H1 (cell line): ENCODE measurements at regions not wholly inside any gene's neighbourhood (a gene's known extent, or its start where the extent isn't known, plus 50 kb on each side); places are given as distances from the start of the nearest gene placed in this dataset.

Source experiments
- CTCF ChIA-PET: fragments of 300-600 bp; sonication (Branson Sonifier 250); formaldehyde crosslinking; loops from one replicate; lab custom pipeline; 2021; ENCODE audit not compliant: partially characterized antibody; lab: Charles Lee
- POLR2A ChIA-PET: fragments of 300-600 bp; sonication (Branson Sonifier 250); formaldehyde crosslinking; loops from one replicate; lab custom pipeline; 2021; ENCODE audit warnings: inconsistent platforms; ENCODE audit not compliant: partially characterized antibody; lab: Charles Lee
- DNase-seq, 2 experiments: peaks; one replicate each; pipeline versions ENCODE4 v3.0.0 to v3.0.0-alpha.2; 2010 to 2022; ENCODE audit warnings: low spot score in 2 of 2, low read depth in 1 of 2, mixed read lengths in 1 of 2
- FAIRE-seq: peaks from 2 replicates; lab custom pipeline; 2011; peaks lifted over from hg19 to GRCh38; lab: Jason Lieb, UNC
- H2AFZ ChIP-seq: 2 replicates; pipeline ENCODE4 v1.8.1; 2012; ENCODE audit warnings: low read length, inconsistent platforms
- H2AK5ac ChIP-seq: 2 replicates; pipeline ENCODE4 v1.6.1; 2013; ENCODE audit warnings: low read depth, low read length
- H2BK120ac ChIP-seq: replicated peaks from 2 replicates; pipeline ENCODE3; 2013; ENCODE audit warnings: low read depth, low read length, inconsistent platforms
- H2BK12ac ChIP-seq: 2 replicates; pipeline ENCODE4 v1.6.1; 2013; ENCODE audit warnings: low read depth, low read length
- H2BK15ac ChIP-seq: 2 replicates; pipeline ENCODE4 v1.6.1; 2013; ENCODE audit warnings: low read length
- H2BK20ac ChIP-seq: 2 replicates; pipeline ENCODE4 v1.6.1; 2013; ENCODE audit warnings: low read length
- H2BK5ac ChIP-seq: 2 replicates; pipeline ENCODE4 v1.6.1; 2013; ENCODE audit warnings: low read depth, low read length
- H3K14ac ChIP-seq: 2 replicates; pipeline ENCODE4 v1.6.1; 2013; ENCODE audit warnings: inconsistent platforms; ENCODE audit not compliant: insufficient read length
- H3K18ac ChIP-seq: 2 replicates; pipeline ENCODE4 v1.6.1; 2013; ENCODE audit warnings: low read length; ENCODE audit errors: extremely low read depth
- H3K23ac ChIP-seq: 2 replicates; pipeline ENCODE4 v1.6.1; 2013; ENCODE audit warnings: inconsistent platforms; ENCODE audit not compliant: insufficient read length
- H3K23me2 ChIP-seq: 2 replicates; pipeline ENCODE4 v1.6.1; 2013; ENCODE audit warnings: low read depth, low read length
- H3K27ac ChIP-seq: 2 replicates; pipeline ENCODE4 v1.6.1; 2011; ENCODE audit warnings: low read depth, low read length, inconsistent platforms
- H3K27me3 ChIP-seq, 4 experiments: replicated peaks in 1 of 4; 1 replicate in 1 of 4; 2 replicates in 3 of 4; pipeline versions ENCODE4 v1.6.1 to v1.8.1; 2011 to 2013; ENCODE audit warnings: low read length in 3 of 4, mild to moderate bottlenecking in 3 of 4, inconsistent platforms in 2 of 4, mixed read lengths in 2 of 4, moderate library complexity in 1 of 4; ENCODE audit not compliant: control insufficient read depth in 3 of 4, insufficient read depth in 3 of 4; ENCODE audit errors: extremely low read depth in 1 of 4
- H3K36me3 ChIP-seq, 4 experiments: 2 replicates each; pipeline versions ENCODE4 v1.6.1 to v1.8.1; 2011 to 2013; ENCODE audit warnings: mild to moderate bottlenecking in 4 of 4, low read length in 3 of 4, moderate library complexity in 2 of 4, control low read depth in 1 of 4, inconsistent platforms in 1 of 4; ENCODE audit not compliant: insufficient read depth in 4 of 4, control insufficient read depth in 2 of 4
- H3K4ac ChIP-seq: replicated peaks from 2 replicates; pipeline ENCODE3; 2013; ENCODE audit warnings: low read length, low read depth, mixed read lengths, inconsistent platforms; ENCODE audit not compliant: insufficient read length
- H3K4me1 ChIP-seq, 4 experiments: replicated peaks in 1 of 4; 1 replicate in 1 of 4; 2 replicates in 3 of 4; pipeline versions ENCODE4 v1.6.1 to v1.8.1; 2011 to 2013; ENCODE audit warnings: low read length in 3 of 4, inconsistent platforms in 2 of 4, mixed read lengths in 1 of 4; ENCODE audit not compliant: insufficient read depth in 4 of 4, control insufficient read depth in 3 of 4
- H3K4me2 ChIP-seq, 2 experiments: 2 replicates each; pipeline versions ENCODE4 v1.6.1 to v1.8.1; 2011 to 2013; ENCODE audit warnings: low read depth in 2 of 2, low read length in 2 of 2, control low read depth in 1 of 2, inconsistent platforms in 1 of 2, mild to moderate bottlenecking in 1 of 2; ENCODE audit not compliant: insufficient read depth in 1 of 2
- H3K4me3 ChIP-seq, 4 experiments: fragments of 200-600, 300-600 bp in 1 of 4; sonication (generic), shearing (Covaris generic), sonication (Bioruptor Twin) in 1 of 4; 2 replicates each; pipeline versions ENCODE4 v1.5.1 to v1.8.1; 2011 to 2016; ENCODE audit warnings: low read length in 4 of 4, low read depth in 3 of 4, control low read depth in 2 of 4, inconsistent platforms in 2 of 4, mild to moderate bottlenecking in 2 of 4, mixed read lengths in 1 of 4, moderate library complexity in 1 of 4; ENCODE audit not compliant: insufficient read depth in 2 of 4; ENCODE audit errors: extremely low read depth in 1 of 4
- H3K56ac ChIP-seq: replicated peaks from 2 replicates; pipeline ENCODE3; 2013; ENCODE audit warnings: low read depth, mild to moderate bottlenecking, mixed read lengths, low read length, inconsistent platforms; ENCODE audit not compliant: insufficient read length
- H3K79me1 ChIP-seq: 2 replicates; pipeline ENCODE4 v1.6.1; 2013; ENCODE audit warnings: low read depth, low read length, control low read depth
- H3K79me2 ChIP-seq, 2 experiments: 2 replicates each; pipeline versions ENCODE4 v1.6.1 to v1.8.1; 2012 to 2013; ENCODE audit warnings: low read length in 2 of 2, mild to moderate bottlenecking in 2 of 2, inconsistent platforms in 1 of 2; ENCODE audit not compliant: insufficient read depth in 2 of 2, control insufficient read depth in 1 of 2
- H3K9ac ChIP-seq, 4 experiments: replicated peaks in 1 of 4; 1 replicate in 1 of 4; 2 replicates in 3 of 4; pipeline versions ENCODE4 v1.6.1 to v1.8.1; 2011 to 2013; ENCODE audit warnings: low read depth in 3 of 4, low read length in 3 of 4, control low read depth in 2 of 4, mild to moderate bottlenecking in 2 of 4, moderate library complexity in 2 of 4, inconsistent platforms in 1 of 4; ENCODE audit errors: extremely low read depth in 1 of 4
- H3K9me3 ChIP-seq, 2 experiments: 2 replicates each; pipeline versions ENCODE4 v1.6.1 to v1.8.1; 2012 to 2013; ENCODE audit warnings: mild to moderate bottlenecking in 2 of 2, moderate library complexity in 2 of 2, control low read depth in 1 of 2, inconsistent platforms in 1 of 2, low read depth in 1 of 2, low read length in 1 of 2, mixed read lengths in 1 of 2; ENCODE audit not compliant: insufficient read depth in 2 of 2
- H4K20me1 ChIP-seq, 2 experiments: replicated peaks in 1 of 2; 2 replicates each; pipeline versions ENCODE3 to v1.8.1; 2011 to 2013; ENCODE audit warnings: inconsistent platforms in 2 of 2, low read length in 2 of 2, mild to moderate bottlenecking in 1 of 2; ENCODE audit not compliant: insufficient read depth in 2 of 2, control insufficient read depth in 1 of 2
- H4K5ac ChIP-seq: 2 replicates; pipeline ENCODE4 v1.6.1; 2013; ENCODE audit warnings: low read length, low read depth, mixed read lengths, inconsistent platforms; ENCODE audit not compliant: insufficient read length
- H4K8ac ChIP-seq: 2 replicates; pipeline ENCODE4 v1.8.0; 2013; ENCODE audit warnings: mild to moderate bottlenecking, moderate library complexity, low read length, inconsistent platforms; ENCODE audit not compliant: insufficient read depth; ENCODE audit errors: extremely low read depth
- H4K91ac ChIP-seq: replicated peaks from 2 replicates; pipeline ENCODE3; 2013; ENCODE audit warnings: low read length, mixed read lengths, inconsistent platforms; ENCODE audit not compliant: insufficient read length
- ASH2L ChIP-seq: fragments of 200-600, 300-600 bp; sonication (generic); IDR thresholded peaks from one replicate; pipeline ENCODE4 v1.7.1; 2017; ENCODE audit warnings: low read length
- BRCA1 ChIP-seq: IDR thresholded peaks from 2 replicates; pipeline ENCODE4 v1.6.1; 2012; ENCODE audit warnings: low read depth, low read length, improper control_type of control experiment
- CTBP2 ChIP-seq: IDR thresholded peaks from 2 replicates; pipeline ENCODE4 v1.7.0; 2011; ENCODE audit warnings: borderline replicate concordance, mild to moderate bottlenecking, moderate library complexity, mixed read lengths, low read length; ENCODE audit not compliant: insufficient read depth, insufficient read length
- EP300 ChIP-seq, 2 experiments: IDR thresholded peaks; 1 replicate in 1 of 2; 2 replicates in 1 of 2; pipeline ENCODE4 v1.6.1; 2011 to 2012; ENCODE audit warnings: low read depth in 2 of 2, low read length in 2 of 2, mild to moderate bottlenecking in 2 of 2, borderline replicate concordance in 1 of 2, inconsistent platforms in 1 of 2, moderate library complexity in 1 of 2
- JUN ChIP-seq: IDR thresholded peaks from 2 replicates; pipeline ENCODE4 v1.6.1; 2011; ENCODE audit warnings: low read depth, mild to moderate bottlenecking, improper control_type of control experiment, low read length
- KDM5A ChIP-seq: fragments of 200-600 bp; IDR thresholded peaks from 2 replicates; pipeline ENCODE4 v1.7.1; 2012; ENCODE audit warnings: mild to moderate bottlenecking, low read length, inconsistent platforms, mixed read lengths
- PHF8 ChIP-seq: fragments of 200-600 bp; sonication (generic); conservative IDR thresholded peaks from 2 replicates; pipeline ENCODE4 v1.7.1; 2012; ENCODE audit warnings: low read depth, mild to moderate bottlenecking, inconsistent platforms, low read length, moderate library complexity
- POU5F1 ChIP-seq: IDR thresholded peaks from 2 replicates; pipeline ENCODE4 v1.6.1; 2011; ENCODE audit warnings: low read depth, mild to moderate bottlenecking, low read length, moderate library complexity
- RFX5 ChIP-seq: IDR thresholded peaks from 2 replicates; pipeline ENCODE4 v1.6.1; 2011; ENCODE audit warnings: low read depth, low read length, improper control_type of control experiment, borderline replicate concordance
- SRF ChIP-seq: IDR thresholded peaks from 2 replicates; pipeline ENCODE4 v1.6.1; 2011; ENCODE audit warnings: mild to moderate bottlenecking, low read depth, low read length, moderate library complexity
- TAF1 ChIP-seq: IDR thresholded peaks from 2 replicates; pipeline ENCODE4 v1.6.1; 2011; ENCODE audit warnings: mild to moderate bottlenecking, low read depth, low read length
- TEAD4 ChIP-seq: IDR thresholded peaks from 2 replicates; pipeline ENCODE4 v1.6.1; 2012; ENCODE audit warnings: low read depth, low read length, inconsistent platforms, mixed read lengths
- ZNF274 ChIP-seq: IDR thresholded peaks from 2 replicates; pipeline ENCODE4 v1.7.0; 2012; ENCODE audit warnings: low read length, borderline replicate concordance; ENCODE audit errors: extremely low read depth
- WGBS, 2 experiments: shearing (Covaris generic) in 1 of 2; methylation state at CpG; one replicate each; pipeline versions ENCODE4 v1.1.6 to v1.1.7; 2013 to 2015; ENCODE audit warnings: low lambda C conversion rate in 2 of 2, mixed read lengths in 2 of 2, inconsistent platforms in 1 of 2, low coverage in 1 of 2, missing lambda C conversion rate in 1 of 2; ENCODE audit not compliant: insufficient replicate concordance in 2 of 2, insufficient coverage in 1 of 2, insufficient read length in 1 of 2; ENCODE audit errors: extremely low coverage in 1 of 2, missing lambda C conversion rate in 1 of 2; 5-methylcytosine and 5-hydroxymethylcytosine counted together
- TF ChIP-seq, protein P1 (sequence below): IDR thresholded peaks from 2 replicates; pipeline ENCODE4 v1.6.1; 2011; ENCODE audit warnings: low read depth, mild to moderate bottlenecking, low read length; ENCODE audit not compliant: insufficient read depth

DNA sequence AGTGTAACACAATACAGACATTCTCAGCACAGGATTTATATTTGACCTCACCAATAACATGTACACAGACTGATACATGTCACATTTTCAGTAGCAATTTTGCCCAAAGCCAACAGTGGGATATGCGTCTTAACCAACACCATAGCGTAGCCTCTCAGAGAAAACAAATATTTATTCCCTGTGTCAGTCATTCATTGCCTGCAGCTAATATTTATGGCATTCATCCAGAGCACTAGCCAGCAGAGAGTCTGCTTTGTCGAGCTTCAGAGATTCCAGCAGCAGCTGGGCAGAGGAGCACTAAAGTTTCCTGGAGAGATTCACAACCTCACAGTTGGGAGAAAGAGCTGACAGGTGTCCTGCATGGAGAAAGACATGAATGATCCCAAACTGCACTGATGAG lies 400.7 kb upstream of the DAB1 start:
- Histone ChIP-seq H3K23ac (no peak overlapping the region), H3K4me3 (no peak overlapping the region), H3K4me2 (no peak overlapping the region), H3K79me1 (no peaks in the 10 kb centered on the region), H3K9ac (no peak overlapping the region), H3K4me1 (no peaks in the 10 kb centered on the region), H3K79me2 (no peaks in the 10 kb centered on the region), H3K56ac (no peak overlapping the region), H2BK12ac (no peak overlapping the region), H4K20me1 (no peaks in the 10 kb centered on the region), H4K5ac (no peak overlapping the region), H2BK5ac (no peak overlapping the region), H3K27me3 (no peaks in the 10 kb centered on the region; a peak in 1 of 7 replicates), H4K8ac (no peak overlapping the region), H2AK5ac (no peak overlapping the region), H2BK20ac (no peak overlapping the region), H3K23me2 (no peaks in the 10 kb centered on the region; the same call in 1 of the 2 replicates), H2BK15ac (no peak overlapping the region), H2BK120ac (no peak overlapping the region), H3K4ac (no peak overlapping the region), H3K14ac (no peak overlapping the region), H3K9me3 (no peaks in the 10 kb centered on the region), H3K18ac (no peak overlapping the region), H3K36me3 (no peaks in the 10 kb centered on the region), H4K91ac (no peak overlapping the region), H3K27ac (no peak overlapping the region), H2AFZ (no peak overlapping the region)
- ChIA-PET CTCF (interaction anchor here (1.0 to 1.1 kb wide), 2 partner anchors 9 to 11 kb away, joined by 3 read pairs; no protein-coding TSS in a partner anchor), POLR2A (no interaction called here)
- no peak for TF ChIP-seq JUN
- no peak for TF ChIP-seq RFX5
- TF ChIP-seq TEAD4: no peak
- TF ChIP-seq, protein P1, sequence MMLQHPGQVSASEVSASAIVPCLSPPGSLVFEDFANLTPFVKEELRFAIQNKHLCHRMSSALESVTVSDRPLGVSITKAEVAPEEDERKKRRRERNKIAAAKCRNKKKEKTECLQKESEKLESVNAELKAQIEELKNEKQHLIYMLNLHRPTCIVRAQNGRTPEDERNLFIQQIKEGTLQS: no peak
- TF ChIP-seq PHF8: no peak
- TF ChIP-seq KDM5A: no peak
- no peak for TF ChIP-seq POU5F1
- TF ChIP-seq TAF1: no peak
- TF ChIP-seq EP300 (IDR thresholded peaks at IDR 0.05; ENCODE audit: borderline replicate concordance in 1 of 2, low read depth in 2 of 2, low read length in 2 of 2): no peak
- no peak for TF ChIP-seq ZNF274
- no peak for TF ChIP-seq BRCA1
- no peak for TF ChIP-seq SRF
- no peak for TF ChIP-seq CTBP2
- TF ChIP-seq ASH2L: no peak
- DNase-seq (no peak), FAIRE-seq (no peak)
- 92% methylated on average over 3 of the region's 3 CpGs; no CpG with 5 or more reads in 1 of the 2 experiments for WGBS, 2 experiments
